GM19240 (cell line): ENCODE measurements at regions not wholly inside any gene's neighbourhood (a gene's known extent, or its start where the extent isn't known, plus 50 kb on each side); places are given as distances from the start of the nearest gene placed in this dataset.

Source experiments
- DNase-seq: peaks from one replicate; pipeline ENCODE4 v3.0.0; 2011; ENCODE audit warnings: low spot score; ENCODE audit not compliant: insufficient read length

DNA sequence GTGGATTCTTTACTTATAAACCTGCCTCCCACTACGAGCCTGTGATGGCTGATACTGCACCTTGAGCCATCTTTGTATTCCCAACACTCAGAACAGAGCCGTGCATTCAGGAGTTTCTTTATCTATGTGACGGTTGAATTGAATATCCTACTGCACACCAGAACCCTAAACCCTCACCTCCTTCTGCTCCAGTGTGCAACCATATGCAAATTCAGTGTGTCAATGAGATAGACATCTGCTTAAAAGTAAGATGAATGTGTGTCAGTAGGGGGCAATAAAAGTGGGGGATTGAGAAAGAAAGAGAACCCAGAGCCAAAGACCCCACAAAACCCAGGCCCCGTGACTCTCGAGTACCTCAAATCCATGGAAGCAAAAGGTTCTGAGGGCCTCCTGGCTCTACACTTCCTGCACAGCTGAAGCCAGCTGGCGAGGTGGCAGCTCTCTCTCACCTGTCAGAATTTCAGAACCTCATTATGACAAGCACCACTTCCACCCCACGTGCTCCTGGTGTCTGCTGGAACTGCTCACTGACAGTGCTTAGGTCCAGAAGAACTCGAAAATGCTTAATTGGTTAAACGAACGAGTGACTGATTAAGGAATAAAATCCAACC is 143.3 kb upstream of the GPR26 start:
- no peak for DNase-seq

DNA sequence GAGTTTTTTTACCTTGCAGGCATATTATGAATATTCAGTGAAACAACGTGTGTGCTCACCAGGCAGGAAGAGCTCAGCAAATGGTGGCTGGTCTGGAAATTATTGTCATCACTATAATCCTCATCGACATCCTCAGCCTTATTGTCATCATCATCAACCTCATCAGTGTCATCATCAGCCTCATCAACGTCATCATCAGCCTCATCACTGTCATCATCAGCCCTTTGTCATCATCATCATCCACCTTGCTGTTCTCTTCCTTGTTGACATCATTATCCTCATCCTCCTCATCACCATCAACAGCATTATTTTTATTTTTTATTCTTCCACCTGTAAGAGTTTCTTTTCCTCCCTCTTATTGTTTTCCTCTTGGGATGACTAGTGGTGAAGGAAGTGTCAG is 142.3 kb upstream of the GPR26 start:
- DNase-seq, result no peak

DNA sequence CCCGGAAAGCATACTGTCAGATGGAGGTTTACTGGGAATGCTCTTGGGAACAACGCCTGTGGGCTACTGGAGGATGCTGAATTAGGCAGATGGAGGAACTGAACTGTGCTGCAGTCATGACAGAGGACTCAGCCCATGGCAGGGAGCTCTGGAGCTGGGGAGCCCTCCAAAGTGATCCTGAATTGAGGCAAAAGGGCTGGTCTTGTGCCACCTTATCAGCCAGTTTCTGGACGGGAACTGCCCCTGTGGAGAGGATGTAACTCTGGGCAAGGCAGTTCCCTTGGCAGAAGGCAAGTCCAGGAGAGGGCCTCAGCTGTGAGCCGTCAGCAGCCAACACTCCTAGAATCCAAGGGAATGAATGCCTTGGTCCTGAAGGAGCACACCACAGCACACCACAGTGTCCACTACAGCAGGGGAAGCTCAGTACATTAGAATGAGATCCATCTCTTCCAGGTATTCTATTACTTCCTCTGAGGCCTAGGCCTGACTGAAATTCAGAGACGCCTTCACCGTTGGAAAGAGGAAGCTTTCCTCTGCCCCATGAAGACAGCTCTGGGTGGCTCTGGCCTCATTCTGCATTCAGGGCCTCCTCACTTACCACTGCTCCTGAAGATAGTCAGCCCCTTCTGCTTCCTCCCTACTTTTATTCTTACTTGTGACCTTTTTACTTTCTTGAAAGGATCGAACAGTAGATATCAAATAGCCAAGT is 139.6 kb upstream of the GPR26 start:
- DNase-seq, result no peak

GRCh38 chr10:123527151-123527550 is 139.0 kb upstream of the GPR26 start:
- no peak for DNase-seq

DNA sequence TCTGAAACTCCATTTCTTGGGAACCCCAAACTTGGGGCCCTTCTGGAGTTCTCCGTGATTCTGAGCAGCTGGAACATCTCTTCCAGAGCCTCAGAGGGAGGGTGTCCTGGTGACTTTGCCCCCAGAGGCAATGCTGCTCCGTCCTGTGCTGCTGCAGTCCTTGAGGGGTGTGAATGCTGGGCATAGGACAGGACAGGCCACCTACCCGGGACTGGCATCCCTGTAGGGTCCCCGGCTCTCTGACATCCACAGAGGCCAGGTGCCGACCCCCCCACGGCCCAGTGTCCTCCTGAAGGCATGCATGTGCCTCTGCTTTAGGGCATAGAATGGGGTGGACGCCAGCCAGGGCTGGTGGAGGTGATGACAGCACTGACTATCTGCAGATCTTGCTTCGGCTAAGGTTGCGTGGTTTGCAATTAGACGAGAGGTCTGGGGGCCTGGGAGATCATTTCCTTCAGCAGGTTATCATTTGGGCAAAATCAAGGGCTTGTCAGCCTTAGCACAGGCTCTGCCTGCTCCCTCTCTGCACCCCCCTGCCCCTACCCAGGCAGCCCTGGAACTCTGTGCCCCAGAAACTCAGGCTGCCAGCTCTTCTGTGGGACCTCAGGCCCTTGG is 136.9 kb upstream of the GPR26 start:
- no peak for DNase-seq

DNA sequence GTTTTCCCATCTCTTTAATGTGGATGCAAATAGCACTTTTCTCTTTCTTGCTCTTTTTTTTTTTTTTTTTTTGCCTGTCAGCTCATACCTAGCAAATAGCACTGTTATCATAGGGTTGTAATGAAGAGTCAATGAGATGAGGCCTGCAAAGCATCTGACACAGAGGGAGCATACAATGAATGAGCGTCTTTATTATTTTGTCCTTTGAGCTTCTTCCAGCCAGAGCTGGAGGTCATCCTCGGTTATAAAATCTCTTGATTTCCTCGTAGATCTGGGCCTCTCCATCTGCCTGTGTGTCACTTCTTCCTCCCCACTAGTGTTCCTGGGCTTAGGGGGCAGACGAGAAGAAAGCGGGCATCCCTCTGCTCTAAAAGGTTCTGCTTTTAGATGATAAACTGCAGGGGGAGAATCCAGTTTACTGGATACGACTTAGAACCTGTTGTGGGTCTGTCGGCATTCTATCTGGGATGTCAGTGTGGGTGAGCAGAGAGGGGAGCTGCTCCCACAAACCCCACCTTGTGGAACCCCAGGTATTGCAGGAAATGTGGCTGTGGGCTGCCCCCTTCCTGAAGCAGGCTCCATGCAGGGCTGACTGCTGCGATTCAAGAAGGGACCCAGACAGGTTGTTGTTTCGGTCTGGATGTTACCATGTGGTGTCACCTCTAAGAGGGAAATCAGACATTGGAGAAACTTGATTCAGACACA is 135.8 kb upstream of the GPR26 start:
- DNase-seq, result no peak

DNA sequence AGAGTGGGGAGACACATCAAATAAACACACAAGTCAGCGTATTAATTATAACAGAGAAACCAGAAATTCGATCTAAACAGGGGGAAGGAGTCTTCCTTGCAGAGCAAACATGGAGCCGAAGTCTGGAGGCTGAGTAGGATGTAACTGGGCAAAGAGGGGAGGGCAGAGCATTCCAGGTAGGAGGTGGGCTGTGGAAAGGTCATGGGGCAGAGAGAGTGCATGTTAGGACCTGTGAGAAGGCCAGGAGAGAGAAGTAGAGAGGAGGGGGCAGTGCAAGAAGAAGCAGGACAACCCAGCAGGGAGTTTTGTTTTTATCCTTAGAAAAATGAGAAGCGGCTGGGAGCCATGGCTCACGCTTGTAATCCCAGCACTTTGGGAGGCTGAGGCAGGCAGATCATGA is 130.8 kb upstream of the GPR26 start:
- DNase-seq, result no peak

DNA sequence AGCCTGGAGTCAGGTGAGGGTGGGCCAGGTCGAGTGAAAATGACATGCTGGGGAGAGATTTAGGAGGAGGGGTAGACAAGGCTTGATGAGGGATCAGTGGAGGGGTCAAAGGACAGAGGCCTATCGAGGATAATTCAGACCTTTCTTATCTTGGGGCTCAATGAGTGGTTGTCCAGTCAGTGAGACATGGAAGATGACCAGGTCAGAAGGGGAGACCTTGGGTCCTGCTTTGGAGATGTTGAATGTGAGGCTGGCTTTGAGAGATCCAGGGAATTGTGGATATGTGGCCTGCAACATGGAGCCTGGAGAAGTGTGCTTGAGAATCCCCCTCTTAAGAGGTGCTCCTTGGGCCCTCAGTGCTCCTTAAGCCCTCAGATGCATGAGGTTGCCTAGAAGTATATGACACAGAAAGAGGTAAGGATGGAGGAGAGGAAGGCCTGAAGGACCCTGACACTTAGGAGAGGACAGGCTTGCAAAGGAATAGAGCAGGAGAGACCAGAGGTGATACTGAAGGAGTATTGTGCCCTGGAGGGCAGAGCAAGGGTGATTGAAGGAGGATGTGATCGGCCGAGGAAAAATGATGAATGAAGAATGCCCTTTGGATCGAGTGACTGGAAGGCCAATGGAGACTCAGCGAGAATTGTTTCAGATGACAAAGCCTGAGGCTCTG is 129.8 kb upstream of the GPR26 start:
- DNase-seq, result no peak

- no peak for DNase-seq
Measured at GRCh38 chr10:123537188-123537961, 128.8 kb upstream of the GPR26 start.

DNA sequence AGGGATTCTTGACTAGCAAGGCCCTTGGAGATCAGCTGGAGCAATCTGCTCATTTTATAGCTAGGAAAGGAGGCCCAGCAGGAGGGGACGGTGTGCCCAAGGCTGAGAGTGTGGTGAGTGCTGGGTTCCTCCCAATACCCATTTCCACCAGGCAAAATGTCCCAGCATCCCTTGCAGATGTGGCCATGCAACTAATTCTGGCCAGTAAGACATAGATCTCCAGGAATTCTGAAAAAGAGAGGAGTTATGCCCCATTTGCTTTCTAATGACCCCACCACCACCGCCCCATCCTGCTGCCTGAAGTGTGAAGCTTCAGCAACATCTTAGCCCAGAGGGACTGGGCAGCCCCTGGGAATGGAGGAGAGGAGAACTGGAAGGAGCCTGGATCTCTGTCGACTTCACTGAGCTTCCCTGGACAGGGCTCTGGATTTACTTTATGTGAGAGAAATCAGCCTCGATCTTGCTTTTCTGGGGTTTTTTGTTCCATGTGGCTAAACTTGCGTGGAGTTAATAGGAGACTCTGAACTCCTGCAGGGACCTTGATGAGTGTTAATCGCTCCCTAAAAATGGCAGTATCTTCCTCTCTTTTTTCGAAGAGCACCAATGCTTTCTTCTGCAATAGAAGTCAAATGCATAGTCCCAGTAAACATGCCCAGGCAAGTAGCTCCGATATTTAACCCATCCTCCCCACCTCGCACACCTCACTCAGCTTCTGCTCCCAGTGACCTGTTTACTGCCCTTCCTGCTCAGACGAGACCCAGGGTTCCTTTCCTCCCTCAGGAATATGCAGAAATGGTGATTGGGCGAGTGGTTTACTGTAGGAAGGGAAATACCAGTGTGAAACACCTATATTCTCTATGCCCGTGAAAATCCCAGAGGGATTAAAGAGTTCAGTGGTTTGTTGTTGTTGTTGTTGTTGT is 127.5 kb upstream of the GPR26 start:
- no peak for DNase-seq

- DNase-seq, result no peak
Measured at GRCh38 chr10:123544986-123545385, 121.2 kb upstream of the GPR26 start.

GRCh38 chr10:123548770-123549169 is 117.4 kb upstream of the GPR26 start:
- no peak for DNase-seq

DNA sequence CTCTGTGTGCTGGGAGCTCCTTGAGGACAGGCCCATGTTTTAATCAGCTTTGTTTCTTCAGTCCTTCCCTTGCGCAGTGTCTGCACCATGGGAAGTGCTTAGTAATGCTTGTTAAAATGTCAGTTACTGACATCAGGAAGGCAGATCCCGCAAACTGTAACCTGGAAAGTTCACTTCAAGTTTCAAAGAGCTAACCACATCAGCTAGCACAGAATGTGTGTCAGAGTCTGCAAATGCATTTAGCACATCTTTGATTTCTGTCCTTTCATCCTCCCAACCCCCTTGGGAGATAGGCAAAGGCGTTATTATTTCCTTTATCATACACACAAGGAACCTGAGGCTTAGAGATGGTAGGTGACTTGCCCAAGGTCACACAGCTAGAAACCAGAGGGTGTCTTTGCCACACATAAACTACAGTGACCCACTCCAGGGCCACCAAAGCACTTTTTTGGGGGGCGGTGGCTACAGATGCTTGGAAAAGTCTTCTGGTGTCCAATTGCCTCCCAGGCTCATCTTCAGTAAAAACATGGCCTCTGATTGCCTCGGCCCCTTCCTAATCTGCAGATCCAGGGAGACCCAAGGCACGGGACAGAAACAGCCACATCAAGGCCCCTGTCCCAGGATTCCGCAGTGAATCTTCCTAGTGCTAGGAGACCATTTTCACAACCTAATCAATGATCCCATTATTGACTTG is 116.2 kb upstream of the GPR26 start:
- no peak for DNase-seq

DNA sequence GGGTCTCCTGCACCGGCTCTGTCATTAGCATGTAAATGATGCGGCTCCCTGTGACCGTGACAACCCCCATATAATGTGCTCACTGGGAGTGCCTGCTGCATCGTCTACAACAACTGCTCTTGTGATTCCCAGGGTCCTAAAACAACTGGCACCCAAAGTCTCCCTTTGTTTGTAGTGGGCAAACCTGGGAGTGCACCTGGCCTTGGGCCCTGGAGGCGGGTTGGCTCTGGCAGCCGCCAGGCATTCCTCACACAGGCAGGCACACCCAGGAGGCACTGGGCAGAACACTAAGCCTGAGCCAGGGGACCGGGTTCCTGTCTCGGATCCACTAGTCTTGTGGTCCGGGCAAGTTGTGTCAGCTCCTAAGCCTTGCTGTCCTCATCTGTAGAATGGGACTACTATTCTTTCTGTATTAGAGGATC is 115.5 kb upstream of the GPR26 start:
- no peak for DNase-seq

DNA sequence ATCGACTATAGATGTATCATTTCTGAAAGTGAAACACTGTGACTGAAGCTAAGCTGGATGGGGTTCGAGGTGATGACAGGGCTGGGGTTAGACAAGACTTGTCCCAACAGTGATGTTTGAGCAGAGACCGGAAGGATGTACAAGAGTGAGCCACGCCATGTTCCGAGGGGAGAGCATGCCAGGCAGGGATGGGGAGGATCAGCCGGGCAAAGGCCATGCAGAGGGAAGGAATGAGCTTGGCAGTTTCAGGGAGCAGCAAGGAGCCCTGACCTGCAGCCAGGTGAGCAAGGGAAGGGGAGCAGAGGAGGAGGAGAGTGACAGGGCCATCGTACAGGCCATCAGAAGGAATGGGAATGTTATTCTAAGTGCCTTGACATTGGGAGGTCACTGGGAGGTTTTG is 114.9 kb upstream of the GPR26 start:
- DNase-seq, result no peak

DNA sequence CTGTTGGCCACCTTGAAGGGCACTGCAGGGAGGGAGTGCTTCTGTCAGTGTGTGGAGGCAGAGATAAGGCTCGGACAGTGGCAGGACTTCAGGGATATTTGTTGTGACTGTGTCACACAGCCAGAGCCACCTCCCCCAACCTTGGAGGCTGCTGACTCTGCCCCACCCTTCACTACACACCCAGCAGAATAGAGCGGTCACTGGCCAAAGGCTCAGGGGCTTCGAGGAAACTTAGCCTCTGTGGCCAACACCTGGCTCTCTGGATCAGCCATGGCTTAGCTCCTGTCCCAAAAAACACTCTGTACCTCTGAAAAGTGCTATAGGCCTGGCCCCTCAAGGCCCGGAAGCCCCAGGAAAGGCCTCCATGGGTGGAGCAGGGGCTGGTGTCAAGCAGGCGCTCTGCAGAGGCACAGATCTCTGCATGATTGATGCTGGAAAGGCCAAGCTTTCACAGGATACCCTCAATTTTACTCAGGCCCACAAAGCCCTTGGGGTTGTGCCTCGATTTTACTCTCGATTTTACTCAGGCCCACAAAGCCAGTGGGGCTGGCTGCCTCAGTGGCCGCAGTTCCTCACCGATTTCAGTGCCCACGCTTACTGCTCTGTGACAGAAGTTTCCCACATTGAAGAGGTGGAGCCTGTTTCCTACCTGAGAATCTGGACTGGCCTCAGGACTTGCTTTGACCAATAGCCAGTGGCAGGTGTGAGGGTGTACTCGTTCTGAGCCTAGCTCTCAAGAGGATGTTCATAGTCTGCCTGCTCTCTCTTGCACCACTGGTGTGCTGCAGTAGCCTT is 113.2 kb upstream of the GPR26 start:
- DNase-seq, result peak; percentile 18

GRCh38 chr10:123553810-123554430 is 112.2 kb upstream of the GPR26 start:
- DNase-seq, result no peak

- DNase-seq, result no peak
Measured at GRCh38 chr10:123554656-123555055, 111.5 kb upstream of the GPR26 start.
